ENCODE measurements at regions not wholly inside any gene's neighbourhood (a gene's known extent, or its start where the extent isn't known, plus 50 kb on each side); places are given as distances from the start of the nearest gene placed in this dataset.

GRCh38 chr16:62596125-62596524 is 559.9 kb upstream of the CDH8 start:
- WGBS (ENCODE audit: insufficient coverage) = 48% methylated on average over 5 of the region's 6 CpGs
- intact Hi-C loops (cut with micrococcal nuclease) = no loop called here
- no peaks in the 10 kb centered on the region for H3K4me1 Mint-ChIP-seq
- peaks cover 9 to 32% of the 10 kb centered on the region in 2 donors for H3K9me3 Mint-ChIP-seq
- no peak overlapping the region for H3K4me3 ChIP-seq (ENCODE audit: low read length)
- ATAC-seq (no peak), DNase-seq (no peak)
- H3K9me3 ChIP-seq (ENCODE audit: control insufficient read depth, insufficient read depth, low read length) = peaks cover 9% of the 10 kb centered on the region
- H3K27me3 Mint-ChIP-seq (ENCODE audit: low read depth in 2 of 2) = no peaks in the 10 kb centered on the region
- H3K4me1 ChIP-seq (ENCODE audit: control insufficient read depth, insufficient read depth, low read length) = no peaks in the 10 kb centered on the region
- no peak overlapping the region for H3K4me3 Mint-ChIP-seq
- H3K36me3 ChIP-seq (ENCODE audit: control insufficient read depth, insufficient read depth, low read length) = no peaks in the 10 kb centered on the region
- no peak overlapping the region for H3K27ac ChIP-seq (ENCODE audit: low read length)
- H3K27ac Mint-ChIP-seq = no peak overlapping the region
- no peak for TF ChIP-seq CTCF (IDR thresholded peaks at IDR 0.05)
- H3K27me3 ChIP-seq (ENCODE audit: control insufficient read depth, insufficient read depth, low read length) = no peaks in the 10 kb centered on the region
- no peaks in the 10 kb centered on the region for H3K36me3 Mint-ChIP-seq

GRCh38 chr16:62586128-62586862 is 550.1 kb upstream of the CDH8 start:
- Mint-ChIP-seq H3K4me1 (no peaks in the 10 kb centered on the region), H3K27me3 (ENCODE audit: low read depth in 2 of 2) (no peaks in the 10 kb centered on the region), H3K36me3 (no peaks in the 10 kb centered on the region), H3K4me3 (no peak overlapping the region), H3K27ac (no peak overlapping the region), H3K9me3 (peaks cover 13 to 16% of the 10 kb centered on the region in 2 donors)
- intact Hi-C loops (cut with micrococcal nuclease) = no loop called here
- no peak for DNase-seq
- no peak overlapping the region for H3K4me3 ChIP-seq (ENCODE audit: low read length)
- ATAC-seq = no peak
- no peak for TF ChIP-seq CTCF (IDR thresholded peaks at IDR 0.05)
- H3K27ac ChIP-seq (ENCODE audit: low read length) = no peak overlapping the region
- H3K9me3 ChIP-seq (ENCODE audit: control insufficient read depth, insufficient read depth, low read length) = peaks cover 4% of the 10 kb centered on the region
- H3K4me1 ChIP-seq (ENCODE audit: control insufficient read depth, insufficient read depth, low read length) = no peaks in the 10 kb centered on the region
- no peaks in the 10 kb centered on the region for H3K36me3 ChIP-seq (ENCODE audit: control insufficient read depth, insufficient read depth, low read length)
- WGBS (ENCODE audit: insufficient coverage) = 71% methylated on average over 3 of the region's 3 CpGs
- H3K27me3 ChIP-seq (ENCODE audit: control insufficient read depth, insufficient read depth, low read length) = no peaks in the 10 kb centered on the region

- Mint-ChIP-seq H3K36me3 (no peaks in the 10 kb centered on the region), H3K9me3 (peaks cover 11 to 16% of the 10 kb centered on the region in 2 donors), H3K27me3 (ENCODE audit: low read depth in 2 of 2) (no peaks in the 10 kb centered on the region), H3K27ac (no peak overlapping the region), H3K4me3 (no peak overlapping the region), H3K4me1 (no peaks in the 10 kb centered on the region)
- Histone ChIP-seq H3K36me3 (ENCODE audit: control insufficient read depth, insufficient read depth, low read length) (no peaks in the 10 kb centered on the region), H3K27me3 (ENCODE audit: control insufficient read depth, insufficient read depth, low read length) (no peaks in the 10 kb centered on the region), H3K4me3 (ENCODE audit: low read length) (no peak overlapping the region), H3K27ac (ENCODE audit: low read length) (no peak overlapping the region), H3K9me3 (ENCODE audit: control insufficient read depth, insufficient read depth, low read length) (peaks cover 4% of the 10 kb centered on the region), H3K4me1 (ENCODE audit: control insufficient read depth, insufficient read depth, low read length) (no peaks in the 10 kb centered on the region)
- intact Hi-C loops (cut with micrococcal nuclease) = no loop called here
- 96% methylated on average over 2 of the region's 2 CpGs for WGBS (ENCODE audit: insufficient coverage)
- no peak for DNase-seq
- ATAC-seq = no peak
- TF ChIP-seq CTCF (IDR thresholded peaks at IDR 0.05) = no peak
Measured at GRCh38 chr16:62585041-62585545, 548.9 kb upstream of the CDH8 start.

GRCh38 chr16:62583414-62583813 is 547.2 kb upstream of the CDH8 start:
- TF ChIP-seq CTCF (IDR thresholded peaks at IDR 0.05) = no peak
- no peak for DNase-seq
- H3K4me3 Mint-ChIP-seq = no peak overlapping the region
- H3K36me3 ChIP-seq (ENCODE audit: control insufficient read depth, insufficient read depth, low read length) = no peaks in the 10 kb centered on the region
- no peaks in the 10 kb centered on the region for H3K36me3 Mint-ChIP-seq
- no peak overlapping the region for H3K27ac Mint-ChIP-seq
- H3K4me1 Mint-ChIP-seq = no peaks in the 10 kb centered on the region
- peaks cover 4% of the 10 kb centered on the region for H3K9me3 ChIP-seq (ENCODE audit: control insufficient read depth, insufficient read depth, low read length)
- peaks cover 10 to 16% of the 10 kb centered on the region in 2 donors for H3K9me3 Mint-ChIP-seq
- H3K4me3 ChIP-seq (ENCODE audit: low read length) = no peak overlapping the region
- ATAC-seq = no peak
- WGBS (ENCODE audit: insufficient coverage) = 100% methylated on average over 1 of the region's 2 CpGs
- intact Hi-C loops (cut with micrococcal nuclease) = no loop called here
- no peaks in the 10 kb centered on the region for H3K27me3 Mint-ChIP-seq (ENCODE audit: low read depth in 2 of 2)
- H3K27ac ChIP-seq (ENCODE audit: low read length) = no peak overlapping the region
- no peaks in the 10 kb centered on the region for H3K4me1 ChIP-seq (ENCODE audit: control insufficient read depth, insufficient read depth, low read length)
- H3K27me3 ChIP-seq (ENCODE audit: control insufficient read depth, insufficient read depth, low read length) = no peaks in the 10 kb centered on the region

Data from natural killer cell (primary cell).